Fibroblast of lung (primary cell): ENCODE measurements at regions not wholly inside any gene's neighbourhood (a gene's known extent, or its start where the extent isn't known, plus 50 kb on each side); places are given as distances from the start of the nearest gene placed in this dataset.

Experiments
- DNase-seq, 2 donors: peaks; one replicate each; pipeline versions ENCODE4 v3.0.0 to v3.0.0-alpha.2; 2010; ENCODE audit warnings: low read depth in 2 of 2
- H2AFZ ChIP-seq: 2 replicates; pipeline ENCODE4 v1.5.1; 2012; ENCODE audit warnings: low read length, control low read depth, inconsistent platforms
- H3K27ac ChIP-seq: 2 replicates; pipeline ENCODE4 v1.5.1; 2011; ENCODE audit warnings: low read length, control low read depth; ENCODE audit not compliant: insufficient read depth
- H3K27me3 ChIP-seq: 2 replicates; pipeline ENCODE4 v1.5.1; 2011; ENCODE audit warnings: mild to moderate bottlenecking, low read length; ENCODE audit not compliant: control insufficient read depth, insufficient read depth
- H3K36me3 ChIP-seq: 2 replicates; pipeline ENCODE4 v1.5.1; 2011; ENCODE audit warnings: low read length; ENCODE audit not compliant: control insufficient read depth, insufficient read depth
- H3K4me1 ChIP-seq: 2 replicates; pipeline ENCODE4 v1.5.1; 2011; ENCODE audit warnings: low read length; ENCODE audit not compliant: control insufficient read depth, insufficient read depth; ENCODE audit errors: extremely low read depth
- H3K4me2 ChIP-seq: 2 replicates; pipeline ENCODE4 v1.5.1; 2011; ENCODE audit warnings: low read length, control low read depth; ENCODE audit not compliant: insufficient read depth; ENCODE audit errors: extremely low read depth
- H3K4me3 ChIP-seq, 4 experiments: fragments of 200-600 bp in 1 of 4; sonication (generic) in 1 of 4; replicated peaks in 1 of 4; 2 replicates each; pipeline ENCODE4 v1.5.1; 2011 to 2016; ENCODE audit warnings: low read length in 4 of 4, low read depth in 3 of 4, mild to moderate bottlenecking in 3 of 4, control low read depth in 2 of 4, inconsistent platforms in 1 of 4, mixed read lengths in 1 of 4; ENCODE audit not compliant: insufficient read depth in 1 of 4; ENCODE audit errors: control extremely low read depth in 1 of 4
- H3K79me2 ChIP-seq: 2 replicates; pipeline ENCODE4 v1.5.1; 2012; ENCODE audit warnings: mild to moderate bottlenecking, low read length, inconsistent platforms; ENCODE audit not compliant: control insufficient read depth, insufficient read depth
- H3K9ac ChIP-seq: 2 replicates; pipeline ENCODE4 v1.5.1; 2011; ENCODE audit warnings: mild to moderate bottlenecking, low read length, control low read depth; ENCODE audit not compliant: insufficient read depth
- H3K9me3 ChIP-seq: 2 replicates; pipeline ENCODE4 v1.5.1; 2012; ENCODE audit warnings: low read depth, low read length; ENCODE audit not compliant: control insufficient read depth, insufficient read depth
- H4K20me1 ChIP-seq: 2 replicates; pipeline ENCODE4 v1.5.1; 2011; ENCODE audit warnings: low read length; ENCODE audit not compliant: control insufficient read depth, insufficient read depth; ENCODE audit errors: extremely low read depth
- EZH2 ChIP-seq: IDR thresholded peaks from 2 replicates; pipeline ENCODE4 v1.5.1; 2012; ENCODE audit warnings: low read length, control low read depth, mild to moderate bottlenecking; ENCODE audit errors: missing control alignments
- TF ChIP-seq, protein P1 (sequence below), 2 donors: IDR thresholded peaks in 1 of 2; conservative IDR thresholded peaks in 1 of 2; 1 replicate in 1 of 2; 2 replicates in 1 of 2; pipeline ENCODE4 v1.5.1; 2011 to 2012; ENCODE audit warnings: low read length in 2 of 2, control low read depth in 1 of 2, inconsistent platforms in 1 of 2, low read depth in 1 of 2, mild to moderate bottlenecking in 1 of 2

DNA sequence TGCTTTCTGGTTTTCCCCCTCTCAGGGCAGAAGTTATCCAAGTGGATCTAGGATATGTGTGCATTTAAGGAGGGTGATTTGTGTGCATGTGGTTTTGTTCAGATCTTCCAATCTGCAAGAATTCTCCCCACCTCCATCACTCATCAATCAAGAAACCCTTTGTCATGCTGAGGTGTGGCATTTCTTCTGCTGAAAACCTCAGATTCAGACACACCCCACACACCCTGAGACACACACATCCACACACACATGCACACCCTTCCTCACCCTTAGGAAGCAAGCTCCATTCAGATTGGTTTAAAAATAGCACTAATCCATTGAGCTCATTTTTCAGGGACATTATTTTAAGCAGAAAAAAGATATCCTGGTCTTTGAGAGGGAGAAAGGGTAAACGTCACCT lies 106.1 kb upstream of the HSD17B12 start:
- Histone ChIP-seq H3K4me3 (no peak overlapping the region), H2AFZ (no peak overlapping the region), H3K4me2 (no peak overlapping the region), H4K20me1 (peaks cover 1% of the 10 kb centered on the region), H3K4me1 (no peaks in the 10 kb centered on the region), H3K27me3 (peaks cover 47% of the 10 kb centered on the region), H3K36me3 (no peaks in the 10 kb centered on the region), H3K27ac (no peak overlapping the region), H3K9me3 (no peaks in the 10 kb centered on the region), H3K79me2 (no peaks in the 10 kb centered on the region), H3K9ac (no peak overlapping the region)
- TF ChIP-seq EZH2 = no peak
- TF ChIP-seq, protein P1, sequence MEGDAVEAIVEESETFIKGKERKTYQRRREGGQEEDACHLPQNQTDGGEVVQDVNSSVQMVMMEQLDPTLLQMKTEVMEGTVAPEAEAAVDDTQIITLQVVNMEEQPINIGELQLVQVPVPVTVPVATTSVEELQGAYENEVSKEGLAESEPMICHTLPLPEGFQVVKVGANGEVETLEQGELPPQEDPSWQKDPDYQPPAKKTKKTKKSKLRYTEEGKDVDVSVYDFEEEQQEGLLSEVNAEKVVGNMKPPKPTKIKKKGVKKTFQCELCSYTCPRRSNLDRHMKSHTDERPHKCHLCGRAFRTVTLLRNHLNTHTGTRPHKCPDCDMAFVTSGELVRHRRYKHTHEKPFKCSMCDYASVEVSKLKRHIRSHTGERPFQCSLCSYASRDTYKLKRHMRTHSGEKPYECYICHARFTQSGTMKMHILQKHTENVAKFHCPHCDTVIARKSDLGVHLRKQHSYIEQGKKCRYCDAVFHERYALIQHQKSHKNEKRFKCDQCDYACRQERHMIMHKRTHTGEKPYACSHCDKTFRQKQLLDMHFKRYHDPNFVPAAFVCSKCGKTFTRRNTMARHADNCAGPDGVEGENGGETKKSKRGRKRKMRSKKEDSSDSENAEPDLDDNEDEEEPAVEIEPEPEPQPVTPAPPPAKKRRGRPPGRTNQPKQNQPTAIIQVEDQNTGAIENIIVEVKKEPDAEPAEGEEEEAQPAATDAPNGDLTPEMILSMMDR (conservative IDR thresholded peaks at IDR 0.05 in 1 of 2, IDR thresholded peaks at IDR 0.05 in 1 of 2; ENCODE audit: low read depth in 1 of 2, low read length in 2 of 2) = no peak
- no peak for DNase-seq

- Histone ChIP-seq H3K9me3 (no peaks in the 10 kb centered on the region), H4K20me1 (no peaks in the 10 kb centered on the region), H3K9ac (no peak overlapping the region), H3K4me3 (peak overlapping the region; percentile 16 to 54 (median 33)), H3K36me3 (no peaks in the 10 kb centered on the region), H3K4me1 (no peaks in the 10 kb centered on the region), H3K79me2 (no peaks in the 10 kb centered on the region), H3K27ac (no peak overlapping the region), H3K27me3 (peaks cover 44% of the 10 kb centered on the region), H3K4me2 (peak overlapping the region; percentile 83), H2AFZ (no peak overlapping the region)
- TF ChIP-seq, protein P1 (conservative IDR thresholded peaks at IDR 0.05 in 1 of 2, IDR thresholded peaks at IDR 0.05 in 1 of 2; ENCODE audit: low read depth in 1 of 2, low read length in 2 of 2) = no peak
- TF ChIP-seq EZH2 = peak; percentile 85
- peak; percentile 58 to 61 for DNase-seq
These were observed 105.3 kb upstream of the HSD17B12 start for GRCh38 chr11:43574949-43575912.

DNA sequence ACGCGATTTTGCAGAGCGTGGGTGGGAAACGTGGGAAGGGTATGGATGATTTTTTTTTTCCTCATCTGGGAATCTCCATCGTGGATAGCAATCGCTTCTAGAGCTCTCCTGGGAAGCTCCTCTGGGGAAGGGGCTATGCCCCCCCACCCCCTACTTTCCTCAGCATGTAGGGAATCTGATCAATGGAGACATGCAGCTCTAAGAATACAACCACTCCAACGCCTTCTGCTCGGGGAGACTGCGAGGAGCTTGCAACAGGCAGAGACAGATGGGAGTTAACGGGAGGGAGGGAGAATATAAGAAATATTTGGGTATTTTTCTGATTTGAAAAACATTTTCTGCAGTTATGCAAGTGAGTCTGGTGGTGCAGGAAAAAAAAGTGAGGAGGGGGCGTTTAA lies 104.6 kb upstream of the HSD17B12 start:
- Histone ChIP-seq H3K79me2 (no peaks in the 10 kb centered on the region), H4K20me1 (no peaks in the 10 kb centered on the region), H3K27ac (no peak overlapping the region), H3K9ac (no peak overlapping the region), H3K9me3 (no peaks in the 10 kb centered on the region), H3K36me3 (no peaks in the 10 kb centered on the region), H3K4me3 (peak overlapping the region; percentile 16 to 54 (median 33)), H2AFZ (no peak overlapping the region), H3K4me2 (peak overlapping the region; percentile 83), H3K4me1 (no peaks in the 10 kb centered on the region), H3K27me3 (peaks cover 51% of the 10 kb centered on the region)
- DNase-seq = no peak
- TF ChIP-seq EZH2 = no peak
